Stomach (tissue), 8 donors: ENCODE measurements at regions not wholly inside any gene's neighbourhood (a gene's known extent, or its start where the extent isn't known, plus 50 kb on each side); places are given as distances from the start of the nearest gene placed in this dataset.
A peak's percentile ranks its signal among the peaks of the same experiment; 100 is the strongest.

ENCODE experiments used
- DNase-seq, 2 donors: peaks; one replicate each; pipeline versions ENCODE4 v3.0.0 to v3.0.0-alpha.2; 2013 to 2019
- H3K27ac ChIP-seq, 5 donors: fragments of 200-600 bp in 4 of 5; sonication (generic) in 4 of 5; one replicate each; pipeline ENCODE4 v1.5.1; 2013 to 2019; ENCODE audit warnings: mild to moderate bottlenecking in 1 of 5, moderate library complexity in 1 of 5
- H3K27me3 ChIP-seq, 3 donors: fragments of 200-600 bp; sonication (generic); one replicate each; pipeline ENCODE4 v1.5.1; 2017 to 2019; ENCODE audit warnings: mixed run types in 1 of 3
- H3K36me3 ChIP-seq, 4 donors: fragments of 200-600 bp; sonication (generic); 1 replicate in 3 of 4; 2 replicates in 1 of 4; pipeline ENCODE4 v1.5.1; 2016 to 2019
- H3K4me1 ChIP-seq, 4 donors: fragments of 200-600 bp; sonication (generic); one replicate each; pipeline ENCODE4 v1.5.1; 2016 to 2019
- H3K4me3 ChIP-seq, 4 donors: fragments of 200-600 bp; sonication (generic) in 3 of 4; one replicate each; pipeline ENCODE4 v1.5.1; 2016 to 2019; ENCODE audit warnings: mild to moderate bottlenecking in 1 of 4
- H3K9me3 ChIP-seq, 4 donors: fragments of 200-600 bp; sonication (generic); one replicate each; pipeline ENCODE4 v1.5.1; 2016 to 2019
- EP300 ChIP-seq: sonication (generic); formaldehyde crosslinking; IDR thresholded peaks from one replicate; pipeline ENCODE4 v1.6.1; 2017; ENCODE audit warnings: antibody characterized with exemption
- POLR2A ChIP-seq, 4 donors: fragments of 450-650 bp; IDR thresholded peaks; one replicate each; pipeline ENCODE4 v1.6.1; 2016; ENCODE audit warnings: antibody characterized with exemption in 4 of 4, control low read depth in 2 of 4, mild to moderate bottlenecking in 1 of 4, moderate library complexity in 1 of 4
- POLR2AphosphoS5 ChIP-seq, 3 donors: sonication (generic); formaldehyde crosslinking; IDR thresholded peaks; one replicate each; pipeline ENCODE4 v1.6.1; 2016; ENCODE audit warnings: antibody characterized with exemption in 3 of 3
- WGBS, 5 donors: extraction: QIAGEN DNeasy Blood & Tissue Kit in 3 of 5; methylation state at CpG; one replicate each; pipeline versions ENCODE4 v1.1.5 to v1.1.7; 2013 to 2018; 5-methylcytosine and 5-hydroxymethylcytosine counted together
- intact Hi-C: fragments of 100-400 bp; cut with DNase I; formaldehyde crosslinking; loops from one replicate; pipeline ENCODE4 v1.15.1; 2023; ENCODE audit warnings: low total_unique reads
- TF ChIP-seq, protein P1 (sequence below), 7 experiments: fragments of 450-650 bp in 4 of 7; fragments of 200-600 bp in 3 of 7; sonication (generic) in 3 of 7; IDR thresholded peaks; one replicate each; pipeline ENCODE4 v1.5.1; 2016 to 2019; ENCODE audit warnings: antibody characterized with exemption in 7 of 7, control low read depth in 2 of 7, mild to moderate bottlenecking in 1 of 7
- donor health status: healthy with polysubstance abuse.
- donor health status: Bipolar disorder and iron deficiency.
- donor health status: healthy.

DNA sequence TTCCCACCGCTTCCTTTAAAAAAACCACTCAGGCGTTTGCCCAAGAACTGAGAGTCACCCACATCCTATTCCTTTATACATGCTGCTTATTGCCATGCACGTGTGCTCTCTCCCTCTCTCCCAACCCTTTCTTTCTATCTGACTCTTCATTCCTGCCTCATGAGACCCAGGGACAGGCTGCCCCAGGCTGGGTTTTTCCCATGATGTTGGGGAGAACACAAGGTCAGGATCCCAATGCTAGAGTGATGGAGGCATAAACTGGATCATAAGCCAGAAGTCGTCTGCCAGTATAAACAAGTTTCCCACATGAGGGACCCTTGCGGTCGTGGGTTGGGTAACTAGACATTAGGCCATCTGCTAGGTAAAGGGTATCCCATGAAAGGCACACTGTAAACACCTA lies 64.9 kb downstream of the CD2 start:
- Histone ChIP-seq H3K4me3 (no peak overlapping the region), H3K36me3 (no peaks in the 10 kb centered on the region), H3K9me3 (no peaks in the 10 kb centered on the region), H3K4me1 (no peaks in the 10 kb centered on the region), H3K27me3 (no peaks in the 10 kb centered on the region), H3K27ac (no peak overlapping the region)
- WGBS, 5 donors: 78 to 88% (median 83%) methylated on average over 6 of the region's 6 CpGs
- no peak for DNase-seq
- intact Hi-C loops: no loop called here
- no peak for TF ChIP-seq EP300

DNA sequence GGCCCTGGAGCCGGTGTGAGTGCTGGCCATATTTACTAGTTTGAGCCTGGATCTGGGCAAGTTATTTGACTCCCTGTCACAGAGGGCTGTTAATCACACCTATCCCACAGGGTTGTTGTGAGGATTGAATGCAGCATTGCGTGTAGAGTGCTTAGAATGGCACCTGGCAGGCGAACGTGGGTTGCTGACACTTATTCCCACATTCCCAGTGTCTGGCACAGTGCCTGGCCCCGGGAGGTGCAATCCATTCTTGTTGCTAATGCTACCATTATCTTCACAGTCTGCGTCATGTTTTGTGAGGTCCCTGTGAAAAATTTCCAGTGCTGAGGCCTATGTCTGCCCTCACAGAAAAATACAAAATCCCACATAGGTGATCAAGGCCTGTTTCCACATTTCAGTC lies 66.1 kb downstream of the CD2 start:
- H3K27me3 ChIP-seq: no peaks in the 10 kb centered on the region
- DNase-seq: peak in 1 of 2 donors; percentile 64
- TF ChIP-seq POLR2A (IDR thresholded peaks at IDR 0.05): no peak
- TF ChIP-seq, protein P1, sequence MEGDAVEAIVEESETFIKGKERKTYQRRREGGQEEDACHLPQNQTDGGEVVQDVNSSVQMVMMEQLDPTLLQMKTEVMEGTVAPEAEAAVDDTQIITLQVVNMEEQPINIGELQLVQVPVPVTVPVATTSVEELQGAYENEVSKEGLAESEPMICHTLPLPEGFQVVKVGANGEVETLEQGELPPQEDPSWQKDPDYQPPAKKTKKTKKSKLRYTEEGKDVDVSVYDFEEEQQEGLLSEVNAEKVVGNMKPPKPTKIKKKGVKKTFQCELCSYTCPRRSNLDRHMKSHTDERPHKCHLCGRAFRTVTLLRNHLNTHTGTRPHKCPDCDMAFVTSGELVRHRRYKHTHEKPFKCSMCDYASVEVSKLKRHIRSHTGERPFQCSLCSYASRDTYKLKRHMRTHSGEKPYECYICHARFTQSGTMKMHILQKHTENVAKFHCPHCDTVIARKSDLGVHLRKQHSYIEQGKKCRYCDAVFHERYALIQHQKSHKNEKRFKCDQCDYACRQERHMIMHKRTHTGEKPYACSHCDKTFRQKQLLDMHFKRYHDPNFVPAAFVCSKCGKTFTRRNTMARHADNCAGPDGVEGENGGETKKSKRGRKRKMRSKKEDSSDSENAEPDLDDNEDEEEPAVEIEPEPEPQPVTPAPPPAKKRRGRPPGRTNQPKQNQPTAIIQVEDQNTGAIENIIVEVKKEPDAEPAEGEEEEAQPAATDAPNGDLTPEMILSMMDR (IDR thresholded peaks at IDR 0.05): no peak
- TF ChIP-seq EP300: no peak
- TF ChIP-seq POLR2AphosphoS5 (IDR thresholded peaks at IDR 0.05): no peak
- no peaks in the 10 kb centered on the region for H3K4me1 ChIP-seq
- H3K36me3 ChIP-seq: no peaks in the 10 kb centered on the region
- H3K27ac ChIP-seq: no peak overlapping the region
- intact Hi-C loops: no loop called here
- 49 to 67% (median 58%) methylated on average over 6 of the region's 6 CpGs for WGBS, 5 donors
- H3K9me3 ChIP-seq: no peaks in the 10 kb centered on the region
- H3K4me3 ChIP-seq: no peak overlapping the region

DNA sequence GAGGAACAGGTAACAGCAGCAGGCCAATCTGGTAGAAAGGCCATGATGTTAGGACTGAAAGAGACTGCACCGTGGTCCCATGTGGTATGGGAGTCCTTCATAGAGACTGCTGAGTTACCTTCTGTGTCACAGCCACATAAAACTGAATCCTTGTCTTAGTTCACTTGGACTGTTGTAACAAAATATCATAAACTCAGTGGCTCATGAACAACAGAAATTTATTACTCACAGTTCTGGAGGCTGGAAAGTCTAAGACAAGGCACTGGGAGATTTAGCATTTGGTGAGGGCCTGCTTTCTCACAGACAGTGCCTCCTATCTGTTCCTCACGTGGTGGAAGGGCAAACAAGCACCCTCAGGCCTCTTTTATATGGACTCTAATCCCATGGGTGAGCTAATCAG lies 67.5 kb downstream of the CD2 start:
- intact Hi-C loops: no loop called here
- 81 to 92% (median 86%) methylated on average over 1 to 2 of the region's 2 CpGs for WGBS, 5 donors
- DNase-seq: no peak
- no peaks in the 10 kb centered on the region for H3K4me1 ChIP-seq
- no peak overlapping the region for H3K4me3 ChIP-seq
- H3K27me3 ChIP-seq: no peaks in the 10 kb centered on the region
- no peaks in the 10 kb centered on the region for H3K9me3 ChIP-seq
- TF ChIP-seq POLR2A (IDR thresholded peaks at IDR 0.05) (no peak), EP300 (no peak), POLR2AphosphoS5 (IDR thresholded peaks at IDR 0.05) (no peak)
- TF ChIP-seq, protein P1 (IDR thresholded peaks at IDR 0.05): no peak
- H3K36me3 ChIP-seq: no peaks in the 10 kb centered on the region
- no peak overlapping the region for H3K27ac ChIP-seq

DNA sequence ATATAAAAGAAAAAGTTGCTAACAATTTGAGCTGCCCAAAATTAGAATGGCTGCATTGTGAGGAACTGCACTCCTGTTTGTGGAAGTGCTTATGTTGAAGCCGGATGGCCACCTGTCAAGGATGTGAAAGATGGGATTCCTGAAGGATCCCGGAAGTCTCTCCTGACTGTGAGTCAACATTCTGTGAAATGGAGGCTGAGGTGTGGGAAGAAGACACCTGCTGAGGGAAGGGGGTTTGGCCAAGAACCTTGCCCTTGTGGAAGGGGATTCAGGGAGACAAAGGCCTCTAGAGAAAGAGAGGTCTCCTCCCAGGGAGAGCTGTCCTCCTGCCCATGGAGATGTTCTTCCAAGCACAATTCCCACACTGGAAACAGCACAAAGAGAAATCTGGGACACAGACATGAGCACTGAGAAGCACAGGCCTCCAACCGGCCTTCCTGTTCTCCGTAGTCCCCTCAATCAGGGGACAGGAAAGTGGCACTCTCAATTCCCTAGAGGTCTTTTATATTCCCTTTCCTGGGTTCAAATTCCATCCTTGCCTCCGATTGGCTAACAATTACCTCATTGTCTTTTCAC lies 70.5 kb downstream of the CD2 start:
- Histone ChIP-seq H3K27me3 (no peaks in the 10 kb centered on the region), H3K9me3 (no peaks in the 10 kb centered on the region), H3K36me3 (no peaks in the 10 kb centered on the region), H3K4me1 (no peaks in the 10 kb centered on the region), H3K4me3 (no peak overlapping the region), H3K27ac (no peak overlapping the region)
- no peak for TF ChIP-seq POLR2A (IDR thresholded peaks at IDR 0.05)
- no peak for TF ChIP-seq POLR2AphosphoS5 (IDR thresholded peaks at IDR 0.05)
- TF ChIP-seq, protein P1 (IDR thresholded peaks at IDR 0.05): no peak
- no peak for TF ChIP-seq EP300
- intact Hi-C loops: no loop called here
- no peak for DNase-seq
- 74 to 85% (median 82%) methylated on average over 5 of the region's 5 CpGs for WGBS, 5 donors

DNA sequence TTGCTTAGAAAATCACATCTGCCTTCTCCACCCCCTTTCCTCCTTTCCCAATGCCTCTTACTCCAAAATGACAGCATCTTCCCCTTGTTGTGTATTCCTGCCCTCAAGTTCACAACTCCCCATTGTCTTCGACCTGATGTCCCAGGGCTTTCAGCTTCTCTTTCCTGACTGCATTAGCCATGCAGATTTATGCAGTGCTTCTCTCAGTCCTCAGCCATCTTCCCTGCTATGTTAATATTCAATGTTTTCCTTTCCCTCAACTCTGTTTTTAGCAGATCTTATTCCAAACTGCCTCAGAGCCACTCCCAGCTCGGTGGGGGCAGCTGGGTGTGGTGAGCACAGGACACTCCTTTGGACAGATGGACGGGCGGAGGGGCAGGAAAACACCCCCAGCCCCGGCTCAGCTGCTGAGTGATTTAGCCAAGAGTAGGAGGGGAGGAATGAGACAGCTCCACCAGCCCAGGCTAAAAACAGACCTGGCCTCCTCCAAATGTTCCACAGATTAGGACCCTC lies 71.0 kb downstream of the CD2 start:
- intact Hi-C loops: no loop called here
- DNase-seq: peak in 1 of 2 donors; percentile 67
- Histone ChIP-seq H3K9me3 (no peaks in the 10 kb centered on the region), H3K36me3 (no peaks in the 10 kb centered on the region), H3K4me1 (no peaks in the 10 kb centered on the region), H3K27me3 (no peaks in the 10 kb centered on the region), H3K4me3 (no peak overlapping the region), H3K27ac (no peak overlapping the region)
- WGBS, 5 donors: 36 to 56% (median 50%) methylated on average over 5 of the region's 5 CpGs
- no peak for TF ChIP-seq POLR2A (IDR thresholded peaks at IDR 0.05)
